ENCODE measurements at regions not wholly inside any gene's neighbourhood (a gene's known extent, or its start where the extent isn't known, plus 50 kb on each side); places are given as distances from the start of the nearest gene placed in this dataset.
A peak's percentile ranks its signal among the peaks of the same experiment; 100 is the strongest.
"Not testable (repeated sequence)": the region's sequence is repeated elsewhere in the genome, so short reads cannot be mapped to it uniquely, and the experiment has no call there.

GRCh38 chr4:42824278-42824977 is 68.1 kb upstream of the GRXCR1 start:
- DNase-seq = no peak

DNA sequence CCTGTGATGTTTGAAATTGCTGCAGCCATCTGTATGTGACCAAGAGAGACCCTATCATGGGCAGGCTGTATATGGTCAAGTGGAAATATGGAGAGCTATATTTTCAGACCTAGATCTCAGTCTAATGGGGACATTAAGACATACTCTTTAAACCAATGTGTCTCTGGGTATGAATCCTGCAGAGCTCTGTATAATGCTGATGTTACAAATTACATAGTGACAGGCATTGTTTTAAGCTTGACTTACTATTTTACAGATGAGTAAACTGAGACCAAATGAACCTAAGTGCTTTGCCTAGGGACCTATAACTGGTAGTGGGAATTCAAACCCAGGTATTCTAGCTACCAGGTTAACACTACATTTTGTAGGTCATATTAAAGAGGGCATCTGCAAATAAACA is 71.3 kb upstream of the GRXCR1 start:
- no peak for DNase-seq

DNA sequence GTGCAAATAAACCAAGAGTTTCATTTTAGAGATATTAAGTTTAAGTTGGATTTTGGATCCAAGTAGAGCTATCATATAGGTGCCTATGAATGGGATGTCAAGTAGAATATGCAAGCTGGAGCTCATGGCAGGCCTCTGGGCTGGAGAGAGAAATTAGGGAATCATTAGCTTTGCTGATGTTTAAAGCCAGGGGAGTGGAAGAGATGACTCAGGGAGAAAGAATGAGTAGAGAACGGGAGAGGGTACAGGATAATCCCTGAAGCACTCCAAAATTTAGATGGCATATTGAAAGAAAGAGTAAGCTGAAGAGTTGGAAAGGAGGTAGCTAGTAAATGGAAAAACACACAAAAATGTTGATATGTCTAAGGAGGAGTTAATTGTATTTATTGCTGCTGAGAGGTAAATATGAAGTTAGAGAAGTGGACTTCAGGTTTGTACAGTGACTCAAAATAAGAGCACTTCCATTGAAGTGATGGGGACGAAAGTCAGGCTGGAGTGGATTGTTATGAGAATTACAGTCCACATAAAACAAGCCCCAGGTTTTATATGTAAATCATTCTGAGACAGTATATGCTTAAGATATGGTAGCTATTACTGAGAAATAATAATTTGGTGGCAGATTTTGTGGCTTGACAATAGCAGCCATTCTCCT is 72.5 kb upstream of the GRXCR1 start:
- no peak for DNase-seq

GRCh38 chr4:42817913-42818312 is 74.6 kb upstream of the GRXCR1 start:
- no peak for DNase-seq

DNA sequence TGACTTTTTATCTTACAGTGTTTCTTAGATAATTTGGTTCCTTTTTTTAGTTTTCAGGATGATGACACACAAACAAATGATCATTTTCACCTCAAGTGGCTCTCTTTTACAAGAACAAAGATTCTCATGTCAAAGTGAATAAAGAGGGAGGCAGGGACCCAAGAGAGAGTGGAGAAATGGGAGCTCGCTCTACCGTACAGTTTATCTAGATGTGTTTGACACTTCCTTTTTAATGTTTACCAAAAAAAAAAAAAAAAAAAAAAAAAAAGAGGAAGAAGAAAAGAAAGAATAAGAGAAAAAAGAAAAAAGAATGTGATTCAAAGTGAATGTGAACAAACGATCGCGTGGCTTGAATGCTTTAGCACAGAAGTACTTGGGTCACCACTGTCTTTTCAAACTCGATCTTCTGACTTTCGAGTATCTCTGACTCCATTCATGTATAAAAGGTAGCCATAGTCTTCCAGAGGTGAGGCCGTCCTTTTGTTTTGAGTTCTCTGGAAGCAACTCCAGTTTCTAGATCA is 75.6 kb upstream of the GRXCR1 start:
- no peak for DNase-seq

DNA sequence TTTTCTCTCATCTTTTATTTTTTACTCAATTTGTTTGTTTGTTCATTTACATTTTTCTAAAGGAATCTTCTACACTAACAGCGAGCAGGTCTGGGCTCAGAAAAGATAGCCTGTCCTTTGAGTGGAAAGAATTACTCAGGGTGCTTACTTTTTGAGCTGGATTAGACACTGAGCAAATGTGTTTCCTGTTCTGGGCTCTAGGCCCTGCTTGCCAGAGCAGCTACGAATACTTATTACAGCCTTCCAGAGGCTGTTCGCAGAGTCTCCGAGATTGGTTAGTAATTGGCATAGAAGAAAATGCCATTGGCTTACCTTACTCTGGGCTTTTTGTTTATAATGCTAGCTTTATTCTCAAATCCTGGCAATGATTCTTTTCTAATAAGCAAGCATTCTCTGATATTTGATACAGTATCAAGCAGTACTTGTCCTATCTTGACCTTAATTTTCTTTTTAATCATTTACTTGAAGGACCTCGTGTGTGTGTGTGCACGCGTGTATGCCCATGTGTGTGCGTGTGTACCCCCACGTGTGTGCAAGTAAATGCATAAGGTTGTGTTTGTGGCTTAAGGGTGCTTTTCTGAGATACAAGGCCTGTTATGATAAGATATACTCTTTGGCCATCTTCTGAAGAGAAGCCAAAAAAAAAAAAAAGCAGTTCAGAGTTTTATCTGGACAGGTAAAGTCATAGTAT is 76.2 kb upstream of the GRXCR1 start:
- DNase-seq = no peak

DNA sequence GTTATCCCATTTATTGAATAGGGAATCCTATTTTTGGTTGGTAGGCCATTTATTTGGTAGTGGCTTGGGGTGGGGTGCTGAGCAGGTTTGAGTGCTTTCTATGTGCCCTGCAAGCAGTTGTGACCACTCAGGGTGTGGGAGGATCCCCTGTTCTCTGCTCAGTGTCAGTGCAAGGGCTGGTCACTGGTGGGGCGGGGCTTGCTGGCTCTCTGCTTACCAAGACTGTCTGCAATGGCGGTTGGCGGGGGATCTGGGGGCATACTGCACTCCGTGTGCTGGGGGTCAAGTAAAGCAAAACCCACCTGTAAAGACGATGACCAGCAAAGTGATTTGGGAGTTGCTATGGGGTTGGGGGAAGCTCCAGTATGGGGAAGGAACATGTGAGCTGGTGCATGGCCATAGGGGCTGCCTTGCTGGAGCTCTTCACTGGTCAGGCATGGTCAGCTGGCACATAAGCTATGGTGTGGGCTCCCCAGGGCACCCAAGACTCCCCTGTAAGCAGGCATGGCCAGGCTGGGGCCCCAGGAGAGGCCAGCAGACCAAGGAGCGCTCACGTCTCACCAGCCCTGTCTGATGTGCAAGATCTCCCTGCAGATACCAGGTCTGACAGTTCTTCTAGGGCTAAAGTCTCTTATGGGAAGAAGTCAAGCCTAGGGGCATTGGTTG is 83.0 kb upstream of the GRXCR1 start:
- DNase-seq = no peak

DNA sequence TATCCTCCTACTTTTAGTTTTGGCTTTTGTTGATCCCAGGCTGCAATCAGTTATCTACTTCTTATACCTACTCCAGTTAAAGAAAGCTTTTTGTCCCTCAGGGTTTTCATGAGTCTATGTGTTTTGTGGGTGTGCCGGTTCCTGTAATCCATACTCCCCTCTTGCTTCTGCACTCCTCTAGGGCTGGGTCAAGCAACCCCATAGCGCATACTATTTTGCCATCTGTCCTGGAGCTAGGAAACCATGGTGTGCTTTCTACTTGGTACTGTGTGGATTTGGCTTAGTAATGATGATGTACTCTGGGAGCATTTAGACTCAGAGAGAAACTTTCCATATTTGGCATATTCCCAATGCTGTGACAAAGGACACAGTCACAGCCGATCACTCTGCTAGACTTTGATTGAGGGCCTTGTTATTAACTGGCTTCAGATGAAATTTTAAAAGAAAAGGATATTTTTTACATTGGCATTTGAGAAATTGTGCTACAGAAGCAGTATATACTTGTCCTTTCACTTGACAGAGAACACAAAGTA is 86.1 kb upstream of the GRXCR1 start:
- DNase-seq = no peak

DNA sequence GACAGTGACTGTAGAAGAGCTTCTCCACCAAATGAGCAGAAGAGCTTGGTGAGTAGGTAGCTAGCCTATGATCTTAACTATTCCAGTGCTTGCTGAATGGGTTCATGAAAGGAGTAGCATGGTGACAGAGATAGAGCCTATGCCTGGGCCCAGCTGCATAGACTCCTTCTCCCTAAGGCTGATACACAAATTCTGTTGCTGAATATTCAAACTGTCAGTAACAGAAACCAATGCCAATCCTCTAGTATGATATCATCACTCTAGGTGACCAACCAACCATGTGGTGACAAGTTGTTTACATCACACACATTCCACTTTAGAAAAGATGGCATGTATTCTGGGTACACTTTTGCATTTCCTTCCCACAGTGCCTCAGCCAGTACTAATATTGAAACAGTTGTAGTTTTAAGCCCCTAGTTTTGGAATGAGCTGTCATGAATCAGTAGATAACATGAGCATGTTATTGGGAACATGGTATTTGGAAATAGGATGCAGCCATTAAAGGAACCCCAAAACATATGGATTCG is 103.4 kb upstream of the GRXCR1 start:
- DNase-seq = no peak

DNA sequence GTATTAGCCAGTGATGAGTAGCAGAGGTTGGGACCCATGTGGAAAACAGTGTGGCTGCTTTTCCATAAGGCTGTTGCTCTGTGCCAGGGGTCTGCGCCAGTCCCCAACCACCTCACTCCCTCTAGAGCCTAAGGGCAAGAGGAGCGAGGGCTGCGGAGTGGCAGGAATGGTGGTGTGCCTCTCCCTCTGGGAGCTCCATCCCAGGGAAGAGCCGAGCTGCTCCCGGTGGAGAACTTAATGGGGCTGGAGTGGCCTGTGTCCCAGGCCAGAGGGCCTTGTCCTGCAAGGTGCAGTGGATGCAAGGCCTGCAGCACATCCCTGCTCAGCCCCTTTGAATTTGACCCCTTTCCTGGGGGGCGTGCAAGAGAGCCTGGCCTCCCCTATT is 105.4 kb upstream of the GRXCR1 start:
- DNase-seq = no peak

- peak; percentile 9 to 20 for DNase-seq
Measured at GRCh38 chr4:42786350-42787078, 106.0 kb upstream of the GRXCR1 start.

GRCh38 chr4:42785817-42786216 is 106.7 kb upstream of the GRXCR1 start:
- no peak for DNase-seq

DNA sequence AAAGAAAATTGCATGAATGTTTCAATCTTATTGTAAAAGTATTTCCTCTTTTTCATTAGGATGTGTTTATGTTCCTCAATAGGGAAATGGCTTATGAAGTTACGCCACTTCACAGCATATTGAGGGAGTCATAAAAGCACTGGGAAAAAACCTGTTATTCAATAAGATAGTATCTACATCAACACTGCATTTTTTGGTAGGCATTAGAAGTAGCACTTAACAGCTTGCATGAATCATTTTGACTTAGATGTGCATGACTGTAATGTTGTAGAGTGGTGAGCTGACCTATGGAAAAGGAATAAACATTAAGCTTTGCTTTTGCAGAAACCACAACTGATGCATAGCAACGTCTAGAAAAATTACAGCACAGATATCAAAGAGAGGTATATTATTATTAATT is 111.2 kb upstream of the GRXCR1 start:
- DNase-seq = no peak

DNA sequence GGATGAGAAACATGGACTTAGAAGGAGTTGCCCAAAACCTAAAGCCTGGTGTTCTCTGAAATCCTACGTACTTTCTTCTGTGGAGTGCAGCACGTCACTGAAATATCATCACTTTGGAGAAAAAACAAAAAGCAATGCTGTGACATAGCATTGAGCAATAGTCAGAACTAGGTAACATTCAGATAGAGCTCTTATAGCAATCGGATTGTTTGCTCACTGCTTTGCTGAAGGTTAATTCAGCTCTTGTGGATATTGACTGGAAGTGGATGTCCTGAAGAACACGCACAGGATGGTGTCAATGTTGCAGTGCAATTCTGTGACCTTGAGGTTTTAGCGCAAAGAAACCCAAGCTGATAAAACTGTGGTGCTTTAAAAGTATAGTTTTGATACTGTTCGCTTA is 114.2 kb upstream of the GRXCR1 start:
- DNase-seq = no peak

DNA sequence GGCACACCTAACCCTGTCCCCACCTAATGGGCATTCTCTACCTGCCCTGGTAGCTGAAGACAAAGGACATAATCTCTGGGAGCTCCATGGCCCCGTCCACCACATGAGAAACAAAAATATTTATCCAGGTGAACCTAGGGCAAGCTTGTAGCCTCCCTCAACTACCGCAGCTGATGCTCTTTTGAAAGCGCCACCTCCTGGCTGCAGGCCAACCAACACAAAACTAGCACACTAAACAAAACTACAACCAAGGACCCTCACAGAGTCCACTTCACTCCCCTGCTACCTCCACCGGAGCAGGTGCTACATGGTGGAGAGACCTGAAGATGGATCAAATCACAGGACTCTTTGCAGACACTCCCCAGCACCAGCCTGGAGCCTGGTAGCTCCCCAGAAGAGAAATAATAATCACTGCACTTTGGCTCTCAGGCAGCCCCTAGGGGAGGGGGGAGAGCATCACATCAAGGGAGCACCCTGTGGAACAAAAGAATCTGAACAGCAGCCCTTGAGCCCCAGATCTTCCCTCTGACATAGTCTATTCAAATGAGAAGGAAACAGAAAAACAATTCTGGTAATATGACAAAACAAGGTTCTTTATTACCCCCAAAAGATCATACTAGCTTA is 111.3 kb upstream of the ATP8A1 start:
- DNase-seq = no peak

DNA sequence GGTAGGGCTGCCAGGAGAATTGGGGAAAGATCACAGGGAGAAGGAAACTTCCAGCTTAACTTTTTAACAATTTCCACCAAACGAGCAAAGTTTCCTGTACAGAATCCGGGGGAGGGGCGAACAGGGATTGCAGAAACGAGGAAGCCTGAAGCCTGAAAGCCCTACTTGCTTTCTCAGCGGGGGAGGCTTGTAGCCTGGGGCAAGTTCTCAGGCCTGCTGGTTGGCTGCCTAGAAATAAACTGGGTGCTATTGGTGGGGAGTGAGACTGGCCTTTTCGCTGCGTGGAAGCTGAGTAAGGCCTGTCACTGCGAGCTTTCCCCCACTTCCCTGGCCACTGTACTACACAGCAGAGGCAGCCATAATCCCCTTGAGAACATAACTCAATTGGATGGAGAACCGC is 110.8 kb upstream of the ATP8A1 start:
- DNase-seq = no peak

DNA sequence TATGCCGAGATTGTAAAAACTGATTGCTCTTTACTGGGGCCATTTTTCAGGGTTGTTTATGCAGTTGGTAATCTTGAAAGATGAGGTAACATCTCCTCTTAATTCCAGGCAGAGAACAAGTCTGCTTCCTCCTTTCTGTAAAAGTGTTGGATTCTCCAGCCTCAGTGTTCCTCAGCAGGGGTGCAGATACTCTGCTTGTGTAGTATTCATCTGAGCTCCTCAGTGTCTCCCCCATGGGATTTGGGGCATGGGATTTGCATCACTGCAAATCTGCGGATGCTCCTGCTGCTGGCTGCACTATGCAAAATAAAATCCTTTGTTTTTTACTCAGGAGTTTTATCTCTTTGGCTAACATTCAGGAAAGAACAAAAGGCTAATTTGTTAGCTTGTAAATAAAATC is 104.9 kb upstream of the ATP8A1 start:
- DNase-seq = no peak

GRCh38 chr4:42754965-42755364 is 98.1 kb upstream of the ATP8A1 start:
- DNase-seq = not testable (repeated sequence)

DNA sequence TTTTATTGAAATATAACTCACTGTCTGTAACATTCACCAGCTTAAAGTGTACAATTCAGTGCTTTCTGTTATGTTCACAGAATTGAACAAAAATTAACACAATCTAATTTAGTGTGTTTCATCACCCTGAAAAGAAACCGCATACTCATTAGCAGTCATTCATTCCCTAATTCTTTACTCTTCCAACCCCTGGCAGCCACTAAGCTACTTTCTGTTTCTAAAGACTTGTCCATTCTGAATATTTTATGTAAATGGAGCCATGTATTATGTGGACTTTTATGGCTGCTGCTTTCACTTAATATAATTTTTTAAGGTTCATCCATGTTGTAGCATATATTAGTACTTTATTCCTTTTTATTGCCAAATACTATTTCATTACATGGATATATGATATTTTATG is 94.7 kb upstream of the ATP8A1 start:
- no peak for DNase-seq

DNA sequence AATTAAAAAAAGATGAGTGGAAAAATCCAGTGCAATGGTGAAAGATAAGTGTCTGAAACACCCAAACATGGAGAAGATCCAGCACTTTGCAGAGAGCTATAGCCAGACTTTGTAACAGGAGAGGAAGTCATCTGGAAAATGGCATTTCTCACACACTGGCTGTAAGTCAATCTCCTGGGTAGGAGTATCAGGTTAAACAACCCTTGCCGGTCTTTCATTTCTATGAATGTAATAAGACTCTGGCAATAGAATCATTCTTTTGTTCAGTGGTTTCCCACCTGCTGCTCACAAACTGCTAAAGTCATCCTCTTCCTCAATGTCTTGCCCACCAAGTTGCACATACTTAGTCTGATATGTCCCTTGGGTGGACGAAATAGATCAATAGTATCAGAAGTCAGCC is 94.0 kb upstream of the ATP8A1 start:
- peak; percentile 8 to 47 for DNase-seq

- peak in 1 of 2 experiments; percentile 13 for DNase-seq
Measured at GRCh38 chr4:42750091-42750490, 93.2 kb upstream of the ATP8A1 start.

GRCh38 chr4:42747971-42748370 is 91.1 kb upstream of the ATP8A1 start:
- no peak for DNase-seq
